Liver (tissue), 8 donors: ENCODE measurements at regions not wholly inside any gene's neighbourhood (a gene's known extent, or its start where the extent isn't known, plus 50 kb on each side); places are given as distances from the start of the nearest gene placed in this dataset.

Experiments
- DNase-seq: peaks from one replicate; pipeline ENCODE4 v3.0.0-alpha.2; 2017; ENCODE audit warnings: low spot score
- H3K27ac ChIP-seq, 2 donors: one replicate each; pipeline ENCODE4 v1.7.0; 2013; ENCODE audit warnings: inconsistent platforms in 2 of 2, low read length in 2 of 2, control low read depth in 1 of 2, low read depth in 1 of 2, mild to moderate bottlenecking in 1 of 2
- H3K27me3 ChIP-seq, 4 donors: one replicate each; pipeline versions ENCODE4 v1.6.1 to v1.7.0; 2013; ENCODE audit warnings: low read length in 3 of 4, inconsistent platforms in 1 of 4, mild to moderate bottlenecking in 1 of 4, moderate library complexity in 1 of 4; ENCODE audit not compliant: control insufficient read depth in 4 of 4, insufficient read depth in 4 of 4
- H3K36me3 ChIP-seq, 4 donors: one replicate each; pipeline versions ENCODE4 v1.6.1 to v1.7.0; 2013; ENCODE audit warnings: low read length in 3 of 4, mild to moderate bottlenecking in 3 of 4, low read depth in 1 of 4, moderate library complexity in 1 of 4; ENCODE audit not compliant: control insufficient read depth in 4 of 4, insufficient read depth in 3 of 4
- H3K4me1 ChIP-seq, 4 donors: one replicate each; pipeline versions ENCODE4 v1.6.1 to v1.7.0; 2013; ENCODE audit warnings: low read length in 3 of 4, mild to moderate bottlenecking in 3 of 4, moderate library complexity in 1 of 4; ENCODE audit not compliant: control insufficient read depth in 4 of 4, insufficient read depth in 4 of 4
- H3K4me3 ChIP-seq, 3 donors: one replicate each; pipeline versions ENCODE4 v1.6.1 to v1.7.0; 2013; ENCODE audit warnings: low read length in 3 of 3, control low read depth in 1 of 3, low read depth in 1 of 3, mild to moderate bottlenecking in 1 of 3
- H3K9ac ChIP-seq, 2 donors: one replicate each; pipeline ENCODE4 v1.7.0; 2013; ENCODE audit warnings: low read length in 2 of 2, mild to moderate bottlenecking in 2 of 2, moderate library complexity in 2 of 2, control low read depth in 1 of 2, low read depth in 1 of 2
- H3K9me3 ChIP-seq, 4 donors: one replicate each; pipeline versions ENCODE4 v1.6.1 to v1.7.0; 2013; ENCODE audit warnings: low read length in 3 of 4; ENCODE audit not compliant: control insufficient read depth in 4 of 4
- CTCF ChIP-seq: fragments of 150-350 bp; IDR thresholded peaks from 2 replicates; pipeline ENCODE4 v1.5.1; 2017; ENCODE audit warnings: improper control_type of control experiment, low read depth, low read length; ENCODE audit not compliant: missing input control
- EGR1 ChIP-seq, 2 donors: IDR thresholded peaks; 2 replicates each; pipeline ENCODE4 v1.6.1; 2016 to 2018; ENCODE audit warnings: antibody characterized with exemption in 2 of 2, low read depth in 2 of 2
- FOXA1 ChIP-seq: IDR thresholded peaks from 2 replicates; pipeline ENCODE4 v1.6.1; 2016; ENCODE audit warnings: antibody characterized with exemption
- FOXA2 ChIP-seq: IDR thresholded peaks from 2 replicates; pipeline ENCODE4 v1.6.1; 2016; ENCODE audit warnings: antibody characterized with exemption
- GABPA ChIP-seq, 2 donors: IDR thresholded peaks in 1 of 2; conservative IDR thresholded peaks in 1 of 2; 2 replicates each; pipeline ENCODE4 v1.6.1; 2016; ENCODE audit warnings: antibody characterized with exemption in 2 of 2, mild to moderate bottlenecking in 1 of 2, moderate library complexity in 1 of 2
- HNF4A ChIP-seq, 2 donors: conservative IDR thresholded peaks; 2 replicates each; pipeline ENCODE4 v1.6.1; 2016; ENCODE audit warnings: antibody characterized with exemption in 2 of 2, mild to moderate bottlenecking in 2 of 2
- HNF4G ChIP-seq: IDR thresholded peaks from 2 replicates; pipeline ENCODE4 v1.6.1; 2016; ENCODE audit warnings: antibody characterized with exemption
- JUND ChIP-seq, 2 donors: IDR thresholded peaks; 2 replicates each; pipeline ENCODE4 v1.6.1; 2016; ENCODE audit warnings: antibody characterized with exemption in 2 of 2
- NR2F2 ChIP-seq: IDR thresholded peaks from 2 replicates; pipeline ENCODE4 v1.6.1; 2016; ENCODE audit warnings: antibody characterized with exemption
- RAD21 ChIP-seq, 2 donors: IDR thresholded peaks; 2 replicates each; pipeline ENCODE4 v1.6.1; 2016; ENCODE audit warnings: antibody characterized with exemption in 2 of 2, mild to moderate bottlenecking in 2 of 2
- RXRA ChIP-seq, 2 donors: IDR thresholded peaks; 2 replicates each; pipeline ENCODE4 v1.6.1; 2017 to 2018; ENCODE audit warnings: antibody characterized with exemption in 2 of 2, mild to moderate bottlenecking in 1 of 2
- SP1 ChIP-seq: IDR thresholded peaks from 2 replicates; pipeline ENCODE4 v1.6.1; 2018; ENCODE audit warnings: antibody characterized with exemption, mild to moderate bottlenecking
- YY1 ChIP-seq: IDR thresholded peaks from 2 replicates; pipeline ENCODE4 v1.6.1; 2016; ENCODE audit warnings: antibody characterized with exemption, mild to moderate bottlenecking
- WGBS: extraction: QIAGEN DNeasy Blood & Tissue Kit; methylation state at CpG from one replicate; pipeline ENCODE4 v1.1.7; 2013; 5-methylcytosine and 5-hydroxymethylcytosine counted together
- TF ChIP-seq, protein P1 (sequence below): IDR thresholded peaks from 2 replicates; pipeline ENCODE4 v1.6.1; 2016; ENCODE audit warnings: antibody characterized with exemption
- TF ChIP-seq, protein P2 (sequence below): IDR thresholded peaks from 2 replicates; pipeline ENCODE4 v1.6.1; 2016; ENCODE audit warnings: antibody characterized with exemption
- TF ChIP-seq, protein P3 (sequence below): IDR thresholded peaks from 2 replicates; pipeline ENCODE4 v1.6.1; 2016; ENCODE audit warnings: antibody characterized with exemption, mild to moderate bottlenecking
- TF ChIP-seq, protein P4 (sequence below): IDR thresholded peaks from 2 replicates; pipeline ENCODE4 v1.6.1; 2016; ENCODE audit warnings: antibody characterized with exemption
- donor health status: healthy.
- donor health status: healthy.
- donor health status: healthy.
- donor health status: healthy.
- donor health status: healthy.

GRCh38 chr9:2919347-2919746, 75.5 kb upstream of the PUM3 start:
- WGBS, result 68% methylated on average over 2 of the region's 2 CpGs
- no peak for DNase-seq
- Histone ChIP-seq H3K4me3 (no peak overlapping the region), H3K27ac (no peak overlapping the region), H3K27me3 (peaks cover 0 to 2% (median 0%) of the 10 kb centered on the region in 4 donors), H3K9ac (no peak overlapping the region), H3K9me3 (no peaks in the 10 kb centered on the region), H3K4me1 (no peaks in the 10 kb centered on the region), H3K36me3 (no peaks in the 10 kb centered on the region)
- TF ChIP-seq FOXA1, result no peak
- no peak for TF ChIP-seq FOXA2
- TF ChIP-seq YY1, result no peak
- no peak for TF ChIP-seq EGR1 (IDR thresholded peaks at IDR 0.05; ENCODE audit: low read depth in 2 of 2)
- TF ChIP-seq GABPA (IDR thresholded peaks at IDR 0.05 in 1 of 2, conservative IDR thresholded peaks at IDR 0.05 in 1 of 2), result no peak
- no peak for TF ChIP-seq HNF4G
- TF ChIP-seq, protein P1, sequence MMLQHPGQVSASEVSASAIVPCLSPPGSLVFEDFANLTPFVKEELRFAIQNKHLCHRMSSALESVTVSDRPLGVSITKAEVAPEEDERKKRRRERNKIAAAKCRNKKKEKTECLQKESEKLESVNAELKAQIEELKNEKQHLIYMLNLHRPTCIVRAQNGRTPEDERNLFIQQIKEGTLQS, result no peak
- TF ChIP-seq JUND (IDR thresholded peaks at IDR 0.05), result no peak
- no peak for TF ChIP-seq SP1
- TF ChIP-seq HNF4A (conservative IDR thresholded peaks at IDR 0.05), result no peak
- TF ChIP-seq, protein P2, sequence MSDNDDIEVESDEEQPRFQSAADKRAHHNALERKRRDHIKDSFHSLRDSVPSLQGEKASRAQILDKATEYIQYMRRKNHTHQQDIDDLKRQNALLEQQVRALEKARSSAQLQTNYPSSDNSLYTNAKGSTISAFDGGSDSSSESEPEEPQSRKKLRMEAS, result no peak
- no peak for TF ChIP-seq NR2F2
- TF ChIP-seq, protein P3, sequence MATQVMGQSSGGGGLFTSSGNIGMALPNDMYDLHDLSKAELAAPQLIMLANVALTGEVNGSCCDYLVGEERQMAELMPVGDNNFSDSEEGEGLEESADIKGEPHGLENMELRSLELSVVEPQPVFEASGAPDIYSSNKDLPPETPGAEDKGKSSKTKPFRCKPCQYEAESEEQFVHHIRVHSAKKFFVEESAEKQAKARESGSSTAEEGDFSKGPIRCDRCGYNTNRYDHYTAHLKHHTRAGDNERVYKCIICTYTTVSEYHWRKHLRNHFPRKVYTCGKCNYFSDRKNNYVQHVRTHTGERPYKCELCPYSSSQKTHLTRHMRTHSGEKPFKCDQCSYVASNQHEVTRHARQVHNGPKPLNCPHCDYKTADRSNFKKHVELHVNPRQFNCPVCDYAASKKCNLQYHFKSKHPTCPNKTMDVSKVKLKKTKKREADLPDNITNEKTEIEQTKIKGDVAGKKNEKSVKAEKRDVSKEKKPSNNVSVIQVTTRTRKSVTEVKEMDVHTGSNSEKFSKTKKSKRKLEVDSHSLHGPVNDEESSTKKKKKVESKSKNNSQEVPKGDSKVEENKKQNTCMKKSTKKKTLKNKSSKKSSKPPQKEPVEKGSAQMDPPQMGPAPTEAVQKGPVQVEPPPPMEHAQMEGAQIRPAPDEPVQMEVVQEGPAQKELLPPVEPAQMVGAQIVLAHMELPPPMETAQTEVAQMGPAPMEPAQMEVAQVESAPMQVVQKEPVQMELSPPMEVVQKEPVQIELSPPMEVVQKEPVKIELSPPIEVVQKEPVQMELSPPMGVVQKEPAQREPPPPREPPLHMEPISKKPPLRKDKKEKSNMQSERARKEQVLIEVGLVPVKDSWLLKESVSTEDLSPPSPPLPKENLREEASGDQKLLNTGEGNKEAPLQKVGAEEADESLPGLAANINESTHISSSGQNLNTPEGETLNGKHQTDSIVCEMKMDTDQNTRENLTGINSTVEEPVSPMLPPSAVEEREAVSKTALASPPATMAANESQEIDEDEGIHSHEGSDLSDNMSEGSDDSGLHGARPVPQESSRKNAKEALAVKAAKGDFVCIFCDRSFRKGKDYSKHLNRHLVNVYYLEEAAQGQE, result no peak
- no peak for TF ChIP-seq RXRA (IDR thresholded peaks at IDR 0.05)
- no peak for TF ChIP-seq CTCF
- no peak for TF ChIP-seq RAD21 (IDR thresholded peaks at IDR 0.05)
- TF ChIP-seq, protein P4, sequence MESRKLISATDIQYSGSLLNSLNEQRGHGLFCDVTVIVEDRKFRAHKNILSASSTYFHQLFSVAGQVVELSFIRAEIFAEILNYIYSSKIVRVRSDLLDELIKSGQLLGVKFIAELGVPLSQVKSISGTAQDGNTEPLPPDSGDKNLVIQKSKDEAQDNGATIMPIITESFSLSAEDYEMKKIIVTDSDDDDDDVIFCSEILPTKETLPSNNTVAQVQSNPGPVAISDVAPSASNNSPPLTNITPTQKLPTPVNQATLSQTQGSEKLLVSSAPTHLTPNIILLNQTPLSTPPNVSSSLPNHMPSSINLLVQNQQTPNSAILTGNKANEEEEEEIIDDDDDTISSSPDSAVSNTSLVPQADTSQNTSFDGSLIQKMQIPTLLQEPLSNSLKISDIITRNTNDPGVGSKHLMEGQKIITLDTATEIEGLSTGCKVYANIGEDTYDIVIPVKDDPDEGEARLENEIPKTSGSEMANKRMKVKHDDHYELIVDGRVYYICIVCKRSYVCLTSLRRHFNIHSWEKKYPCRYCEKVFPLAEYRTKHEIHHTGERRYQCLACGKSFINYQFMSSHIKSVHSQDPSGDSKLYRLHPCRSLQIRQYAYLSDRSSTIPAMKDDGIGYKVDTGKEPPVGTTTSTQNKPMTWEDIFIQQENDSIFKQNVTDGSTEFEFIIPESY, result no peak
